Nephron progenitor cell (in vitro differentiated cells): ENCODE measurements at regions not wholly inside any gene's neighbourhood (a gene's known extent, or its start where the extent isn't known, plus 50 kb on each side); places are given as distances from the start of the nearest gene placed in this dataset.
"Not testable (repeated sequence)": the region's sequence is repeated elsewhere in the genome, so short reads cannot be mapped to it uniquely, and the experiment has no call there.

Experiments used
- DNase-seq: peaks from one replicate; pipeline ENCODE4 v3.0.0; 2021
- H3K27ac Mint-ChIP-seq: 2 replicates; pipeline ENCODE4 v1.8.0; 2021; ENCODE audit warnings: mild to moderate bottlenecking, moderate library complexity, mixed read lengths
- H3K27me3 Mint-ChIP-seq: 2 replicates; pipeline ENCODE4 v1.8.0; 2021; ENCODE audit warnings: mild to moderate bottlenecking, low read depth, mixed read lengths; ENCODE audit not compliant: poor library complexity
- H3K36me3 Mint-ChIP-seq: 2 replicates; pipeline ENCODE4 v1.8.0; 2021; ENCODE audit warnings: low read depth, mixed read lengths
- H3K4me1 Mint-ChIP-seq: 2 replicates; pipeline ENCODE4 v1.8.0; 2021; ENCODE audit warnings: mixed read lengths
- H3K4me3 Mint-ChIP-seq: 2 replicates; pipeline ENCODE4 v1.8.0; 2021; ENCODE audit warnings: mild to moderate bottlenecking, moderate library complexity, mixed read lengths
- H3K9me3 Mint-ChIP-seq: 2 replicates; pipeline ENCODE4 v1.8.0; 2021; ENCODE audit warnings: mild to moderate bottlenecking, moderate library complexity, mixed read lengths
- TF ChIP-seq, protein P1 (sequence below): fragments of 200-600 bp; sonication (generic); IDR thresholded peaks from 2 replicates; pipeline ENCODE4 v1.5.0; 2021; ENCODE audit warnings: antibody characterized with exemption

DNA sequence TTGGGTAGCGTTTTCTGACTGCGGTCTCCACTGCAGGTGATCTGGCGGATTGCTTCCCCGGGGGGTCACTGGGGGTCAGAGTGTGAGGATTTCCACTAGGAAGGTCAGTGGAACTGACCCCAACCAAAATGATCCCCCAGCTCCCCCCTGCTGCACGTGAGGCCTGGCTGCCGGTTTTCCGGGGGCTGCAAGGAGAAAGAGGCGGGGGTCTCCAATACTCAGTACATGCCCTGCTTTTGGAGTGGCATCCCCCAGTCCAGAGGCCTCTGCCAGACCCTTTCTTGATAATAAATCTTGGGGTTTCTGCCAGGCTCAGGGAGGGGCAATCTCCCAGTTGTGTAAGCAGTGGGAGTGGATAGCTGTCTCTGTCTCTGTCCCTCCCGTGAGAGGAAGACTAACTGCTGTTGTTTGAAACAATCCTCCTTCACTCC, 71.5 kb upstream of the RTL6 start:
- Mint-ChIP-seq H3K27me3 (peaks cover 41% of the 10 kb centered on the region), H3K4me1 (peaks cover 48% of the 10 kb centered on the region), H3K9me3 (peaks cover 56% of the 10 kb centered on the region), H3K36me3 (no peaks in the 10 kb centered on the region), H3K27ac (no peak overlapping the region), H3K4me3 (no peak overlapping the region)
- TF ChIP-seq, protein P1, sequence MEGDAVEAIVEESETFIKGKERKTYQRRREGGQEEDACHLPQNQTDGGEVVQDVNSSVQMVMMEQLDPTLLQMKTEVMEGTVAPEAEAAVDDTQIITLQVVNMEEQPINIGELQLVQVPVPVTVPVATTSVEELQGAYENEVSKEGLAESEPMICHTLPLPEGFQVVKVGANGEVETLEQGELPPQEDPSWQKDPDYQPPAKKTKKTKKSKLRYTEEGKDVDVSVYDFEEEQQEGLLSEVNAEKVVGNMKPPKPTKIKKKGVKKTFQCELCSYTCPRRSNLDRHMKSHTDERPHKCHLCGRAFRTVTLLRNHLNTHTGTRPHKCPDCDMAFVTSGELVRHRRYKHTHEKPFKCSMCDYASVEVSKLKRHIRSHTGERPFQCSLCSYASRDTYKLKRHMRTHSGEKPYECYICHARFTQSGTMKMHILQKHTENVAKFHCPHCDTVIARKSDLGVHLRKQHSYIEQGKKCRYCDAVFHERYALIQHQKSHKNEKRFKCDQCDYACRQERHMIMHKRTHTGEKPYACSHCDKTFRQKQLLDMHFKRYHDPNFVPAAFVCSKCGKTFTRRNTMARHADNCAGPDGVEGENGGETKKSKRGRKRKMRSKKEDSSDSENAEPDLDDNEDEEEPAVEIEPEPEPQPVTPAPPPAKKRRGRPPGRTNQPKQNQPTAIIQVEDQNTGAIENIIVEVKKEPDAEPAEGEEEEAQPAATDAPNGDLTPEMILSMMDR, result no peak
- DNase-seq, result no peak

GRCh38 chr22:44567846-44568493, 69.9 kb upstream of the RTL6 start:
- peaks cover 36% of the 10 kb centered on the region for H3K27me3 Mint-ChIP-seq
- TF ChIP-seq, protein P1, result peak; percentile 34
- peak; percentile 45 for DNase-seq
- H3K27ac Mint-ChIP-seq, result no peak overlapping the region
- peaks cover 72% of the 10 kb centered on the region for H3K9me3 Mint-ChIP-seq
- H3K4me1 Mint-ChIP-seq, result peaks cover 36% of the 10 kb centered on the region
- no peaks in the 10 kb centered on the region for H3K36me3 Mint-ChIP-seq
- H3K4me3 Mint-ChIP-seq, result no peak overlapping the region

DNA sequence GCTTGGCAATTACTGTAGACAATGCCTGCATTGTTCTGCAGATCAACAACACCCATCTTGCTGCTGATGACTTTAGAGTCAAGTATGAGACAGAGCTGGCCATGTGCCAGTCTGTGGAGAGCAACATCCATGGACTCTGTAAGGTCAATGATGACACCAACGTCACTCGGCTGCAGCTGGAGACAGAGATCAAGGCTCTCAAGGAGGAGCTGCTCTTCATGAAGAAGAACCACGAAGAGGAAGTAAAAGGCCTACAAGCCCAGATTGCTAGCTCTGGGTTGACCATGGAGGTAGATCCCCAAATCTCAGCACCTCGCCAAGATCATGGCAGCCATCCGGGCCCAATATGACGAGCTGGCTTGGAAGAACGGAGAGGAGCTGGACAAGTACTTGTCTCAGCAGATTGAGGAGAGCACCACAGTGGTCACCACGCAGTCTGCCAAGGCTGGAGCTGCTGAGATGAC, 69.4 kb upstream of the RTL6 start:
- not testable (repeated sequence) for H3K4me3 Mint-ChIP-seq, H3K27ac Mint-ChIP-seq, H3K36me3 Mint-ChIP-seq, DNase-seq
- H3K4me1 Mint-ChIP-seq, result peaks cover 36% of the 10 kb centered on the region
- peaks cover 33% of the 10 kb centered on the region for H3K27me3 Mint-ChIP-seq
- H3K9me3 Mint-ChIP-seq, result peaks cover 72% of the 10 kb centered on the region

GRCh38 chr22:44566911-44567310, 68.9 kb upstream of the RTL6 start:
- no peak overlapping the region for H3K4me3 Mint-ChIP-seq
- H3K9me3 Mint-ChIP-seq, result peaks cover 75% of the 10 kb centered on the region
- peaks cover 29% of the 10 kb centered on the region for H3K27me3 Mint-ChIP-seq
- H3K4me1 Mint-ChIP-seq, result peaks cover 31% of the 10 kb centered on the region
- H3K27ac Mint-ChIP-seq, result no peak overlapping the region
- DNase-seq, result no peak
- TF ChIP-seq, protein P1, result no peak
- no peaks in the 10 kb centered on the region for H3K36me3 Mint-ChIP-seq

DNA sequence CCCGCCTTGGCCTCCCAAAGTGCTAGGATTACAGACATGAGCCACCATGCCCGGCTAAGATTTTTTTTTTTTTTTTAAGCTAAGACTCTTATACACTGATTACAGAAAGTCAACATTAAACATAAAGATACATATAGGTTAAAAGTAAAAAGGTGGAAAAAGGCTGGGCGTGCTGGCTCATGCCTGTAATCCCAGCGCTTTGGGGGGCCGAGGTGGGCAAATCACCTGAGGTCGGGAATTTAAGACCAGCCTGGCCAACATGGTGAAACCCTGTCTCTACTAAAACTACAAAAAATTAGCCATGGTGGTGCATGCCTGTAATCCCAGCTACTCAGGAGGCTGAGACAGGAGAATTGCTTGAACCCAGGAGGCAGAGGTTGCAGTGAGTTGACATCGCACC, 64.6 kb upstream of the RTL6 start:
- not testable (repeated sequence) for H3K27ac Mint-ChIP-seq, DNase-seq, H3K4me1 Mint-ChIP-seq, H3K36me3 Mint-ChIP-seq, H3K4me3 Mint-ChIP-seq
- peaks cover 12% of the 10 kb centered on the region for H3K27me3 Mint-ChIP-seq
- H3K9me3 Mint-ChIP-seq, result peaks cover 58% of the 10 kb centered on the region

GRCh38 chr22:44561139-44561840, 63.3 kb upstream of the RTL6 start:
- peaks cover 52% of the 10 kb centered on the region for H3K9me3 Mint-ChIP-seq

GRCh38 chr22:44558671-44559070, 60.6 kb upstream of the RTL6 start:
- not testable (repeated sequence) for H3K4me3 Mint-ChIP-seq, DNase-seq, H3K36me3 Mint-ChIP-seq, H3K27ac Mint-ChIP-seq
- Mint-ChIP-seq H3K4me1 (peaks cover 14% of the 10 kb centered on the region), H3K9me3 (peaks cover 31% of the 10 kb centered on the region), H3K27me3 (peaks cover 29% of the 10 kb centered on the region)

More at GRCh38 chr22:44561139-44561840, 63.3 kb upstream of the RTL6 start:
- Mint-ChIP-seq H3K27ac (no peak overlapping the region), H3K4me1 (peaks cover 2% of the 10 kb centered on the region), H3K36me3 (no peaks in the 10 kb centered on the region), H3K27me3 (peaks cover 11% of the 10 kb centered on the region), H3K4me3 (no peak overlapping the region)
- TF ChIP-seq, protein P1, result no peak
- DNase-seq, result no peak

DNA sequence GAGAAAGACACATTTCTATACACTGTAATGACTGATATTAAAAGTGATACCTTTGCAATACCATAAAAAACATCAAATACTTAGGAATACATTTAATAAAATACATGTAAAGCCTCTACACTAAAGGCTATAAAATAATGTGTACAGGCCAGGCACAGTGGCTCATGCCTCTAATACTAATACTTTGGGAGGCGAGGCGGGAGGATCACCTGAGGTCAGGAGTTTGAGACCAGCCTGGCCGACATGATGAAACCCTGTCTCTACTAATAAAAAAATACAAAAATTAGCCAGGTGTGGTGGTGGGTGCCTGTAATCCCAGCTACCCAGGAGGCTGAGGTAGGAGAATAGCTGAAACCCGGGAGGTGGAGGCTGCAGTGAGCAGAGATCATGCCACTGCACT, 59.8 kb upstream of the RTL6 start:
- H3K4me3 Mint-ChIP-seq, DNase-seq, H3K36me3 Mint-ChIP-seq, H3K27ac Mint-ChIP-seq: not testable (repeated sequence)
- peaks cover 14% of the 10 kb centered on the region for H3K4me1 Mint-ChIP-seq
- peaks cover 29% of the 10 kb centered on the region for H3K27me3 Mint-ChIP-seq
- H3K9me3 Mint-ChIP-seq, result peaks cover 23% of the 10 kb centered on the region
